IMR-90 (cell line): ENCODE measurements at regions not wholly inside any gene's neighbourhood (a gene's known extent, or its start where the extent isn't known, plus 50 kb on each side); places are given as distances from the start of the nearest gene placed in this dataset.

Experiments used
- BHLHE40 ChIP-seq: fragments of 150-350 bp; IDR thresholded peaks from 2 replicates; pipeline ENCODE4 v1.6.1; 2016; ENCODE audit warnings: mild to moderate bottlenecking, low read depth, low read length
- POLR2A ChIP-seq: IDR thresholded peaks from 2 replicates; pipeline ENCODE4 v1.6.1; 2012; ENCODE audit warnings: mild to moderate bottlenecking, low read depth, low read length
- TF ChIP-seq, protein P1 (sequence below): conservative IDR thresholded peaks from 2 replicates; pipeline ENCODE4 v1.5.1; 2012; ENCODE audit warnings: mild to moderate bottlenecking, low read depth, low read length, improper control_type of control experiment

DNA sequence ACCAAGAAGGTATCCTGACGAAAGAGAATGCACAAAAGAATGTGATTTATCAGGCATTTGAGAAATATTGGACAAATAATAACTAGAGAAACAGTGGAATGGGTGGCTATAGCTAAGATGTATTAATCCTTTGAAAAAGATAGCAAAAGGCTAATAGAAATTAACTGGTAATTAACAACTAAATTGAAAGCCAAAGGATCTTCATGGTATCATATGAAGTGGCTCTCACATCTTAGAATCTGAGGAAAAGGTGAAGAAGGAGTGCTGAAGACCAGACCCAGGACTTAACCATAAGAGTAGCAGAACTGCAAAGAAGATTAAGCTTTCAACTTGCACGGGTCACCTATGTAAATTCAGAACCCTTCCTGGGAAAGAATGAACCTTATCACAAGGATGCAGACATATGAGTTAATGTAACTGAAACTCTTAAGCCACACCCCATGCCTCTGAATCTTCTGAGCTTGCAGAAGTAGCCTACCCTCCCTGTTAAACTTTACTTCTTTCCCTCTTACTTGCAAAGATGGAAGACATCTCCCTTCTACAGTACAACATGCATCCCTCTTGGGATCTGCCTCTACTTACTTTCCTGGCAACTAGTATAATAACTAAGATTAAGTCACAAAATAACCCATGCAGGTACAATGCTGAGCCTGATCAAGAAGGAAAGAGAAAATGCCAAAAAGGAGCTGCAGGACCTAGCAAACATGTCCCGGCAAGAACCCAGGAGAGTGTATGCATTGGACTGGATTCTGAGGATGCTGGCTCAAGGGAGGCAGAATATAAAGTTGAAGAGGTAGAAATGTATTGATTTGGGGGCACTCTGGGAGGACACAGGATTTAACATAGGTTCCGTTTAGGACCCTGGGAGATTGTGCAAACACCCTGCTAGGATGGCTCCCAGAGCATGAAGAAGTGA lies 395.5 kb upstream of the SLC30A5 start:
- TF ChIP-seq, protein P1, sequence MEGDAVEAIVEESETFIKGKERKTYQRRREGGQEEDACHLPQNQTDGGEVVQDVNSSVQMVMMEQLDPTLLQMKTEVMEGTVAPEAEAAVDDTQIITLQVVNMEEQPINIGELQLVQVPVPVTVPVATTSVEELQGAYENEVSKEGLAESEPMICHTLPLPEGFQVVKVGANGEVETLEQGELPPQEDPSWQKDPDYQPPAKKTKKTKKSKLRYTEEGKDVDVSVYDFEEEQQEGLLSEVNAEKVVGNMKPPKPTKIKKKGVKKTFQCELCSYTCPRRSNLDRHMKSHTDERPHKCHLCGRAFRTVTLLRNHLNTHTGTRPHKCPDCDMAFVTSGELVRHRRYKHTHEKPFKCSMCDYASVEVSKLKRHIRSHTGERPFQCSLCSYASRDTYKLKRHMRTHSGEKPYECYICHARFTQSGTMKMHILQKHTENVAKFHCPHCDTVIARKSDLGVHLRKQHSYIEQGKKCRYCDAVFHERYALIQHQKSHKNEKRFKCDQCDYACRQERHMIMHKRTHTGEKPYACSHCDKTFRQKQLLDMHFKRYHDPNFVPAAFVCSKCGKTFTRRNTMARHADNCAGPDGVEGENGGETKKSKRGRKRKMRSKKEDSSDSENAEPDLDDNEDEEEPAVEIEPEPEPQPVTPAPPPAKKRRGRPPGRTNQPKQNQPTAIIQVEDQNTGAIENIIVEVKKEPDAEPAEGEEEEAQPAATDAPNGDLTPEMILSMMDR, result no peak
- TF ChIP-seq BHLHE40 (no peak), POLR2A (no peak)
